K562 (cell line): ENCODE measurements at regions not wholly inside any gene's neighbourhood (a gene's known extent, or its start where the extent isn't known, plus 50 kb on each side); places are given as distances from the start of the nearest gene placed in this dataset.

Experiments used
- BHLHE40 ChIP-seq: IDR thresholded peaks from 2 replicates; pipeline ENCODE4 v1.6.1; 2011; ENCODE audit warnings: low read length, improper control_type of control experiment
- CBFA2T3 ChIP-seq: fragments of 450-650 bp; IDR thresholded peaks from 2 replicates; pipeline ENCODE4 v1.6.1; 2017
- CHCHD3 ChIP-seq: fragments of 250-450 bp; sonication (Bioruptor Pico); IDR thresholded peaks from 2 replicates; pipeline ENCODE4 v2.1.2; 2022; ENCODE audit warnings: mild to moderate bottlenecking
- HDAC8 ChIP-seq: fragments of 450-650 bp; IDR thresholded peaks from 2 replicates; pipeline ENCODE4 v1.6.1; 2016; ENCODE audit warnings: mild to moderate bottlenecking, missing genetic modification characterization, moderate library complexity, missing compliant biosample characterization
- HINFP ChIP-seq: fragments of 450-650 bp; conservative IDR thresholded peaks from 2 replicates; pipeline ENCODE4 v1.6.1; 2016; ENCODE audit warnings: missing genetic modification characterization, low read depth, mild to moderate bottlenecking, control low read depth, missing compliant biosample characterization
- HLTF ChIP-seq: fragments of 450-650 bp; IDR thresholded peaks from 2 replicates; pipeline ENCODE4 v1.6.1; 2016
- MTA2 ChIP-seq: fragments of 450-650 bp; IDR thresholded peaks from 2 replicates; pipeline ENCODE4 v1.6.1; 2016; ENCODE audit warnings: low read depth
- POLR2AphosphoS5 ChIP-seq: IDR thresholded peaks from 2 replicates; pipeline ENCODE4 v1.6.1; 2011; ENCODE audit warnings: mild to moderate bottlenecking, low read depth, low read length, moderate library complexity; ENCODE audit not compliant: control insufficient read depth, insufficient read depth
- POLR2B ChIP-seq: fragments of 450-650 bp; IDR thresholded peaks from 2 replicates; pipeline ENCODE4 v1.6.1; 2018; ENCODE audit warnings: low read depth; ENCODE audit not compliant: partially characterized antibody
- TSHZ1 ChIP-seq: fragments of 250-450 bp; sonication (Bioruptor Pico); IDR thresholded peaks from 2 replicates; pipeline ENCODE4 v1.4.0; 2020; ENCODE audit warnings: mild to moderate bottlenecking, moderate library complexity
- USF1 ChIP-seq: sonication (generic); formaldehyde crosslinking; IDR thresholded peaks from 2 replicates; pipeline ENCODE4 v1.9.0; 2022; ENCODE audit warnings: mild to moderate bottlenecking, missing genetic modification reagents
- VEZF1 ChIP-seq: fragments of 200-800 bp; sonication (Bioruptor generic); IDR thresholded peaks from 2 replicates; pipeline ENCODE4 v1.6.1; 2017; ENCODE audit warnings: missing genetic modification characterization, missing compliant biosample characterization
- ZNF347 ChIP-seq: fragments of 450-650 bp; formaldehyde crosslinking; IDR thresholded peaks from 2 replicates; pipeline ENCODE4 v1.4.0; 2020; ENCODE audit warnings: low read depth, mild to moderate bottlenecking, moderate library complexity
- ZNF609 ChIP-seq: sonication (generic); formaldehyde crosslinking; IDR thresholded peaks from 2 replicates; pipeline ENCODE4 v1.8.1; 2023; ENCODE audit warnings: missing genetic modification reagents, mild to moderate bottlenecking, borderline replicate concordance
- ZNF778 ChIP-seq: fragments of 450-650 bp; formaldehyde crosslinking; IDR thresholded peaks from 2 replicates; pipeline ENCODE4 v1.4.0; 2020; ENCODE audit warnings: mild to moderate bottlenecking, moderate library complexity

- no peak for TF ChIP-seq POLR2B
- TF ChIP-seq ZNF778 (CRISPR knock-in tag), result no peak
- TF ChIP-seq VEZF1 (CRISPR knock-in tag), result peak; percentile 44; the same call in 1 of the 2 replicates
- no peak for TF ChIP-seq MTA2
- no peak for TF ChIP-seq HINFP (tag)
- TF ChIP-seq BHLHE40, result peak; percentile 53
- no peak for TF ChIP-seq HLTF
- no peak for TF ChIP-seq ZNF347 (CRISPR knock-in tag)
- TF ChIP-seq USF1 (CRISPR knock-in tag), result 0 out of 2 replicates have a peak, but pooled peaks have one; percentile 21
- no peak for TF ChIP-seq HDAC8
- peak; percentile 49 for TF ChIP-seq CBFA2T3
- no peak for TF ChIP-seq CHCHD3
- TF ChIP-seq POLR2AphosphoS5, result no peak
- no peak for TF ChIP-seq TSHZ1
- TF ChIP-seq ZNF609 (CRISPR knock-in tag), result no peak
Observed at GRCh38 chr16:85445064-85445778, 167.9 kb upstream of the GSE1 start (continued).
